CD4-positive, alpha-beta T cell treated with Interferon alpha-2 for 1 hour (primary cell): ENCODE measurements at regions not wholly inside any gene's neighbourhood (a gene's known extent, or its start where the extent isn't known, plus 50 kb on each side); places are given as distances from the start of the nearest gene placed in this dataset.
"Not testable (repeated sequence)": the region's sequence is repeated elsewhere in the genome, so short reads cannot be mapped to it uniquely, and the experiment has no call there.

Experiments used
- DNase-seq, 2 donors: peaks; one replicate each; pipeline ENCODE4 v3.0.0-alpha.2; 2020 to 2022

- DNase-seq, result no peak
Observed at GRCh38 chr7:16265863-16266458, 155.4 kb downstream of the CRPPA start.

- DNase-seq, result no peak
Observed at GRCh38 chr7:16264823-16265804, 156.2 kb downstream of the CRPPA start.

GRCh38 chr7:16264036-16264819, 157.1 kb downstream of the CRPPA start:
- no peak for DNase-seq

GRCh38 chr7:16263377-16263776, 158.0 kb downstream of the CRPPA start:
- DNase-seq, result not testable (repeated sequence)

GRCh38 chr7:16261654-16262053, 159.7 kb downstream of the CRPPA start:
- DNase-seq, result no peak

- no peak for DNase-seq
Observed at GRCh38 chr7:16261100-16261499, 160.2 kb downstream of the CRPPA start.

- DNase-seq, result no peak
Observed at GRCh38 chr7:16260236-16260728, 161.1 kb downstream of the CRPPA start.

- not testable (repeated sequence) for DNase-seq
Observed at GRCh38 chr7:16256419-16256818, 164.9 kb downstream of the CRPPA start.

- not testable (repeated sequence) for DNase-seq
Observed at GRCh38 chr7:16255952-16256351, 165.4 kb downstream of the CRPPA start.

- DNase-seq, result not testable (repeated sequence)
Observed at GRCh38 chr7:16250655-16251054, 170.7 kb downstream of the CRPPA start.

- DNase-seq, result not testable (repeated sequence)
Observed at GRCh38 chr7:16249204-16249603, 172.1 kb downstream of the CRPPA start.

GRCh38 chr7:16248556-16248955, 172.8 kb downstream of the CRPPA start:
- not testable (repeated sequence) for DNase-seq

- no peak for DNase-seq
Observed at GRCh38 chr7:16244469-16244868, 176.9 kb downstream of the CRPPA start.

- DNase-seq, result no peak
Observed at GRCh38 chr7:16242920-16243319, 178.4 kb downstream of the CRPPA start.

GRCh38 chr7:16241017-16241416, 180.3 kb downstream of the CRPPA start:
- no peak for DNase-seq

GRCh38 chr7:16236381-16236780, 185.0 kb downstream of the CRPPA start:
- DNase-seq, result no peak

- DNase-seq, result no peak
Observed at GRCh38 chr7:16235147-16236114, 185.9 kb downstream of the CRPPA start.

- no peak for DNase-seq
Observed at GRCh38 chr7:16234493-16235146, 186.7 kb downstream of the CRPPA start.

- DNase-seq, result no peak
Observed at GRCh38 chr7:16233517-16233916, 187.8 kb downstream of the CRPPA start.

- DNase-seq, result no peak
Observed at GRCh38 chr7:16232273-16232672, 189.1 kb downstream of the CRPPA start.
